Left renal pelvis (tissue), 4 donors: ENCODE measurements at regions not wholly inside any gene's neighbourhood (a gene's known extent, or its start where the extent isn't known, plus 50 kb on each side); places are given as distances from the start of the nearest gene placed in this dataset.
"Not testable (repeated sequence)": the region's sequence is repeated elsewhere in the genome, so short reads cannot be mapped to it uniquely, and the experiment has no call there.

Experiments used
- DNase-seq, 4 donors: peaks; one replicate each; pipeline ENCODE4 v3.0.0-alpha.2; 2013; ENCODE audit warnings: low read depth in 4 of 4, low spot score in 3 of 4

DNA sequence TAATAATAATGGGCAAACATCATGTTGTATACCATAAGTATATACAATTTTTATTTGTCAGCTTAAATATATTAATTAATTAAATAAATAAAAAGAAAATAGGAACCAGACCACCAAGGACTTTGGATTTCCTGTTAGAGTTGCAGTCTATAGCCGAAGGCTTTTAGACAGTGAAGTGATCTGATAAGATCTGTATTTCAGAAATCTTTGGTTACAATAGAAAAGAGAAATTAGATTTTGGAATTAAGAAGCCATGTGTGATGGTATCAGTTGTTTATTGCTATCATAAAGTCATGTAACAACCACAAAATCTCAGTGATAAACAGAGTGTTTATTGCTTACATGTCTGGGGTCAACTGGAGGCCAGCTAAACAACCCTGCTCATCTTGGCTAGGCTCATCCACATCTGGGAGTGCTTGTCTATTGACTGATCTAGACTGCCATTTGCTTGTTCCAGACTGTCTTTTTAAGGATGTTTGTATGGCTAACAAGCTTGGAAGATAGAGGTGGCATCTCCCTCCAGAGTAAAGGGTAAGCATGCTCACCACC is 142.1 kb upstream of the USP9X start:
- no peak for DNase-seq

DNA sequence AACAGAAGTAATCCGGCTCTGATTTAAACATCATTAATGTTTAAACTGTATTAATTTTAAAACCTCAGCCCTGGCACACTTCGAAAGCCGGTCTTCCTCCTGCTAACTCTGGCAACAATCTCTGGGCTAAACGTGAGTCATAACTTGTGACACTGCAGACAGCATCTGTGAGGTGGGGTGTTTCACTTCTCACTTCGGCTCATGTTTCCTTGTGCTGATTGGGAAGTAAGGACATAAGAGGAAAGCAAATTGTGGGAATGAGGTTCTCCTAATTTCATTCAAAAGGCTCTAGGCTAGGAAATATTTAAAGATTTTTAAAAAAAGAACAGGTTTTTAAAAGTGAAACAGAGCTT is 139.9 kb upstream of the USP9X start:
- DNase-seq, result no peak

DNA sequence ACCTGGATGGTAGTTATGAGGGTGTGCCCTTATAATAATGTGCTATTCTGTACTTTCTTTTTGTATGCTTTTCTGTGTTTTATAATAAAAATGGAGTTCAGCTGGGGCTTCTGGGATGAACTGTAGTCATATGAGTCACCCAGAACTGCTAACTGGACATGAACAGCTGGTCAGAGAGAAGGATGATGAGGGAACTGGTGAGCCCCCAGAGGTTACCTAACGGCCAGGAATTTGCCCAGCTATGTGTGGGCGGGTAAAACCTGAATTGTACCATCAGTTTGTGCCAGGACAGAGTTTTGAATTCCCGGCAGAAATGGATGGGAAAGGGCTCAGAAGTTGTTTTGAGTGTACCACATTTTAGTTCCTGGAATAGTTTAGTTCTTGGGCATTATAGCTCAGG is 138.0 kb upstream of the USP9X start:
- DNase-seq, result no peak

DNA sequence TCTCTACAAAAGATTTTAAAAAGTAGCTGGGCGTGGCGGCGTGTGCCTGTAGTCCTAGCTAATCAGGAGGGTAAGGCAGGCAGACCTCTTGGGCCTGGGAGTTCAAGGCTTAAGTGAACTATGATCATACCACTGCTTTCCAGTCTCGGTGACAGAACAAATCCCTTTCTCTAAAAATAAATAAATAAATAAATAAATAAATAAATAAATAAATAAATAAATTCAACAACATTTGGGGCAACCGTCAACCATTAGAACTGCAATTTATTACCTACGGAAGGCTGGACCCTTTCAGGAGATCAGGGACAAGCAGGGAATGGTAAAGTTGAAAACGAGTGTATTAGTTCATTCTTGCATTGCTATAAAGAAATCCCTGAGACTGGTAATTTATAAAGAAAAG is 136.2 kb upstream of the USP9X start:
- DNase-seq, result no peak

DNA sequence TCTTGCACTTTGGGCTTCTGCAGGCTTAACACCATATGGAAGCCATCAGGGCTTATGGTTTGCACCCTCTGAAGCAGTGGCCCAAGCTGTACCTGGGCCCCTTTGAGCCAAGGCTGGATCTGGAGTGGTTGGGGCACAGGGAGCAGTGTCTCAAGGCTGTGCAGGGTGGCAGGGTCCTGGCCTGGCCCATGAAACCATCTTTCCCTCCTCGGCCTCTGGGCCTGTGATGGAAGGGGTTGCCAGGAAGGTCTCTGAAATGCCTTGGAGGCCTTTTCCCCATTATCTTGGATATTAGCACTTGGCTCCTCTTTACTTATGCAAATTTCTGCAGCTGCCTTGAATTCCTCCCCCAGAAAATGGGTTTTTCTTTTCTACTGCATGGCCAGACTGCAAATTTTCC is 134.7 kb upstream of the USP9X start:
- DNase-seq, result no peak

DNA sequence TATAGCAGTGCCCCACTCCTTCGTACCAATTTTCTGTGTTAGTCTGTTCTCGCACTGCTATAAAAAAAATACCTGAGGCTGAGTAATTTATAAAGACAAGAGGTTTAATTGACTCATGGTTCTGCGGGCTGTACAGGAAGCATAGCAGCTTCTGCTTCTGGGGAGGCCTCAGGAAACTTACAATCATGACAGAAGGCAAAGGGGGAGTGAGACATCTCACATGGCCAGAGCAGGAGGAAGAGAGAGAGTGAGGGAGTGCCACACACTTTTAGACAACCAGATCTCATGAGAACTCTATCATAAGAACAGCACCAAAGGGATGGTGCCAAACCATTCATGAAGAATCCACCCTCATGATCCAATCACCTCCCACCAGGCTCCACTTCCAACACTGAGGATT is 133.8 kb upstream of the USP9X start:
- DNase-seq, result not testable (repeated sequence)

DNA sequence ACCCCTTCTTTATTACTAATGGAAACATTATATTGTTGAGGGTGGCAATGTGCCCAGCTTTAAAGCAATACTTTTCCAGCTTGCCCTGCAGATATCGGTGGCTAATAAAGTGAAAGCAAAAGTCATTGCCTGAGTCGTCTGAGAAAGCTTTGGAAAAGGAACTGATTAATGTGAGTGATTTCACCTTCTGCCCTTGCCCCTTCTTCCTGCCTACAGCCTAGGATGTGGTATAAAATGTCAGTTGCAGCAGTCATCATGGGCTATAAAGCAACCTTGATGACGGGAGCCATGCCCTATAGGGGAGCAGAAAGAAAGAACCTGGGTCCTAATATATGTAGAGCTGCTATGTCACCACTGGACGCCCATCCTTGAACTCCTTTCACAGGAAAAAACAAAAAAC is 132.4 kb upstream of the USP9X start:
- no peak for DNase-seq

DNA sequence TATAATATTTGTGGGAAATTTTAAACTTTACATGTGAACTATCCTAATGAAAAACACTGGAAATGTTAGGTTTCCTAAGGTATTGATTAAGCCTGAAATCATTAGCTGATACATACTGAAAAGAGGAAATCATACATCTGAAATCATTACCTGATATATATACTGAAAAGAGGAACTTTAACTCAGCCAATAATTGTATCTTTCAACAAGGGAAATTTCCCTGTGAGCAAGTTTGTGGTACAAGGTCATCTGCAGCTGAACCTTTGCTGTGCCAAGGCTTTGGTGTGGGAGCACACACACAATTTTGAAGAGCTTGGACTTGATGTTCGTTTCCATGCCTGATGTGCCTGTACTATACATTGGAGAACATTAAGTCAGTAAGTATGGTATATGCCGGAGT is 131.9 kb upstream of the USP9X start:
- no peak for DNase-seq

DNA sequence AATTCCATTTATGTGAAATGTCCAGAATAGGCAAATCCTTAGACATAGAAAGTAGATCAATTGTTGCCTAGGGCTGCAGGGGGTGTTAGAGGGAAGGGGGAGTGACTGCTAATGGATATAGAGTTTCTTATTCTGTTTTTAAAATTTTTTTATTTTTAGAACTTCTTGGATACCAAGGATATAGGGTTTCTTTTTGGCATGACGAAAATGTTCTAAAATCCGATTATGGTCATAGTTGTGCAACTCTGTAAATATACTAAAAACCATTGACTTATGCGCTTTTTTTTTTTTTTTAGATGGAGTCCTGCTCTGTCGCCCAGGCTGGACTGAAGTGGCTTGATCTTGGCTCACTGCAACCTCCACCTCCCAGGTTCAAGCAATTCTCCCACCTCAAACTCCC is 125.2 kb upstream of the USP9X start:
- DNase-seq, result no peak

DNA sequence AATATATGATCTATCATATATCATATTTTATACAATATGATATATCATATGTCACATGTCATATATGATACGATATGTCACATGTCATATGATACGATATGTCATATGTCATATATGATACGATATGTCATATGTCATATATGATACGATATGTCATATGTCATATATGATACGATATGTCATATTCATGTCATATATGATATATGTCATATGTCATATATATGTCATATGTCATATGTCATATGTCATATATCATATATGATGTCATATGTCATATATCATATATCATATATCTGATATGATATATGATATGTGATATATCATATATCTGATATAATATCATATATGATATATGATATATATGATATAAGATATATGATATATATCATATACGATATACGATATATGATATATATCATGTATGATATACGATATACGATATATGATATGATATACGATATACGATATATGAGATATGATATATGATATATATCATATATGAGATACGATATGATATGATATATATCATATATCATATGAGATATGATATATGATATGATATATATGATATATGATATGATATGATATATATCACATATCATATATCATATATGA is 122.3 kb upstream of the USP9X start:
- no peak for DNase-seq

DNA sequence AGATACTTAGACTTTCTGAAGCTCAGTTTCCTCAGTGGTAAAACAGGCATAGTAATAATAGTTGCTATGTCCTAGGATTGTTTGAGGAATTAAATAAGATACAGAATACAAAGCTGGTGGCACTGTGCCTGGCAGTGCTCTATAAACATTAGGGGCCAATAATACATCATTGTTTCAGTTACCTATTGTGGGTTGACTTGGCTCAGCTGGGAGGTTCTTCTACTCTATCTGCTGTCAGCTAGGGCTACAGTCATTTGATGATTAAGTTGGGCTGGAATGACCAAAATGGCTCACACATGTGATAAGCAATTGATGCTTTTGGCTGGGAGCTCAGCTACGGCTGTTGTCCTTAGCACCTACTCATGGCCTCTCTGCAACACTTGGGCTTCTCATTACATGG is 121.2 kb upstream of the USP9X start:
- DNase-seq, result no peak

DNA sequence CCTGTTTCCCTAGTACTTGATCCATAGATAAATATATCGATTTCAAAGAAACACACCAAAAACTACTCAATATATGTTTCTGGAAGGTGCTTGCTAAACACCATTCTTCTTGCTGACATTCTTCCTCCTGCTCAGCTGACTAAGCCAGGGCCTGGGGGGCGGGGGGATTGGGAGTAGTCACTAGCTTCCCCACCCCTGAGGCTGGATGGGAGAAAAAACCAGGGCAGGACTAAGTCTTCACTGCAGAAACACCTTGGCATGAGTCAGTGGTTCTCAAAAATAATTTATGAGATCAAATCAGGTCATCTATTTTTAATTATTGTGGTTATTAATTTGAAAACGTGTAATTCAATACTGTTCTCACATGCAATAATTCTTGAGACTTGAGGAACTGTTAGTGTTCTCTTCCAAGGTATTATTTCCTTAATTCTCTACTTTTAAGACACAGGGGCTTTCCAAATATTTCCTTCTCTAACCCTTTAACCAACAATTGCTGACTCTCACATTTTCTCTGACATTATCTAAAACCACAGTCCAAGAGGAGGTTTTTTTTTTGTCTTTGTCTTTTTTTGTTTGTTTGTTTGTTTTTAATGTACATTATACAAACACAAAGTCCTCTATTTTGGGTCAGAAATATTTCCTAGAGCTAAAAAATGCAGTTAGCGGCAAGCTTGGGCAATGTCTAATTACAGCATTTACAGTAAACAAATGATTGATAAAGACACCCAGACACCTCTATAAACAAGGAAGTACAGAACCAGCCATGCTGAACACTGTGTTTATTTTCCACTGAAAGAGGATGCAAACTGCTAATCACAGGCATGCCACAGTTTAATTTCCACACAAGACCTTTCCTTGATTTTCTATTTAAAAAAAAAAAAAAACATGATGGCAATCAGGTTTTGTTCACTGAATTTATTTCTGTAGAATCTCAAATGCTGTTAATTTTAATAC is 120.3 kb upstream of the USP9X start:
- no peak for DNase-seq

DNA sequence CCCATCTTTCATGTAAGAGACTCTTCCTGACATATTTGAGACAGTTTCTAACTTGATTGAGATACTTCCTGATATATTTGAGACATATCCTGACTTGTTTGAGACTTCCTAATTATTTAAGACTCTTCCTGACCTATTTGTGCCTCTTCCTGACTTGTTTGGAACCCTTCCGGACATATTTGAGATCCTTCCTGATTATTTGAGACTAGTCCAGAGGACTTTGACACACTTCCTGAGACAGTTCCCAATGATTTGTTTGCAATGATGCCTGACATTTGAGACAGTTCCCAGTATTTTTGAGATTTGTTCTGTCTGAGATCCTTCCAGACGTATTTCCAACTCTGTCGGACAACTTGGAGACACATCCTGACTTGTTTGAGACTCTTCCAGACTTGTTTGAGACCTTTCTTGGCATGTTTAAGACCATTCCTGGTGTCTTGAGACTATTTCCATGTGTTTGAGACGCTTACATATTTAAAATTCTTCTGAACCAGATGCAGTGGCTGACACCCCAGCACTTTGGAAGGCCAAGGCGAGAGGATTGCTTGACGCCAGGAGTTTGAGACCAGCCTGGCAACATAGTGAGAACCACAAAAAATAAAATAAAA is 118.9 kb upstream of the USP9X start:
- no peak for DNase-seq

DNA sequence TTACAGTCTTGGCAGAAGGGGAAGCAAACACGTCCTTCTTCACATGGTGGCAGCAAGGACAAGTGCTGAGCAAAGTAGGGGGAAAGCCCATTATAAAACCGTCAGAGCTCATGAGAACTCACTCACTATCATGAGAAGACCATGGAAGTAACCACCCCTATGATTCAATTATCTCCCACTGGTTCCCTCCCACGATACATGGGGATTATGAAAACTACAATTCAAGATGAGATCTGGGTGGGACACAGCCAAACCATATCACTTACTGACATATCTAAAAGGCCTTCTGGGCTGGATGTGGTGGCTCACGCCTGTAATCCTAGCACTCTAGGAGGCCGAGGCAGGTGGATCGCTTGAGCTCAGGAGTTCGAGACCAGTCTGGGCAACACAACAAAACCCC is 117.1 kb upstream of the USP9X start:
- no peak for DNase-seq

DNA sequence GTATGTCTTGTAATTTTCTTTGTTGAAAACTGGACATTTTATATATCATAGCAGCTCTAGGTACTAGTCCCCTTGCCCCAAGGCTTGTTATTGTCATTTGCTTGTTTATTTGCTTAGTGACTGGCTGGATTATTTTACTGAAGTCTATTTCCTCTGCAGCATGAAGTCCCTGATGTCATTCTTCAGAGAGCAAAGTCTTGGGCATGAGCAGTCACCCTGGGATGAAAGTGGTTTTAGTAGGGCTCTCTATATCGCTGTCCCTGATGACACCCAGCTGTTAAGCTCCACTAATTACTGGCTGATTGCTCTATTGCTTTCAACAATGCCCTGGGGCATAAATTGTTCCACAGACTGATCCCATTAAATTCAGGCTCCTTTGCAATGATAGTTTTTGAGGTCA is 113.5 kb upstream of the USP9X start:
- no peak for DNase-seq

DNA sequence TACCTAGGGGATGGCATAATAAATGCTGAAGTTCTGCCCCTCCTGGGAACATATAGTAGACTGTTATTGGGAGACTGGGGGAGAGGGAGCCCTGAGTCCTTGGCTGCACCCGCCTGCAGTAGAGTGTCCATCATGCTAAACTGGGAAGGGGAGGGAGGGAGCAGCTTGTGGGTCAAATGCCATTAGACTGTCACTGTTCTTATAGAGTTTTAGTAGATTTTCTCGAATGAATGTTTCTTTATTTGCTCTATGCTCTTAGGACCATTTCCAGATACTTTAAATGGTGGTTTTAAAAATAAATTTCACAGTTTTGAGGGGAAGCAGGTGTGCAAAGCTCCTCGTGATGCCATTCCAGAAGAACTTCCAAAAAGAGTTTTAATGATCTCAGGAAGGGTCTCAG is 111.6 kb upstream of the USP9X start:
- DNase-seq, result no peak

DNA sequence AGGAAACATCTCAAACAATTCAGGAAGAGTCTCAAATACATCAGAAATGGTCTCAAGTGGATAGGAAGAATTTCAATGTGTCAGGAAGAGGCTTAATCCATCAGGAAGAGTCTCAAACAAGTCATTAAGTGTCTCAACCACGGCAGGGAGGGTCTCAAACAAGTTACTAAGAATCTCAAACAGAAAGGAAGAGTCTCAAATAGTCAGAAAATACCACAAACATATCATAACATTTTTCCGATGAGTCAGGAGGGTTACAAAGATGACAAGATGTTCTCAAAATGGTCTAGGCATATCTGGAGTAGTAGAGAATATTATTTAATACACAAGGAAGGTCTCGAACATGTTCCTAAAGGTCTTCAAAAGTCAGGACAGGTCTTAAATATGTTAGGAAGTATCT is 109.3 kb upstream of the USP9X start:
- no peak for DNase-seq

DNA sequence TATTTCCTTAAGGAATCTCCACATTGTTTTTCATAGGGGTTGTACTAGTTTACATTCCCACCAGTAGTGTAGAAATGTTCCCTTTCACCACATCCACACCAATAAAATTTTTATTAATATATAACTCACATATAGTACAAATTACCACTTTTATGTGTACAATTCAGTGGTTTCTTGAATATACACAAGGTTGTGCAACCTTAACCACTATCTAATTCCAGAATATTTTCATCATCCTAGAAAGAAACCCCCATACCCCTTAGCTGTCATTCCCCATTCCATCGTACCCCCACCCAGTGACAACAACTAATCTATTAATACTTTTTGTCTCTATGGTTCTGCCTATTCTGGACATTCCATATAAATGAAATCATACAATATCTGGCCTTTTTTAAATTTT is 108.3 kb upstream of the USP9X start:
- no peak for DNase-seq

DNA sequence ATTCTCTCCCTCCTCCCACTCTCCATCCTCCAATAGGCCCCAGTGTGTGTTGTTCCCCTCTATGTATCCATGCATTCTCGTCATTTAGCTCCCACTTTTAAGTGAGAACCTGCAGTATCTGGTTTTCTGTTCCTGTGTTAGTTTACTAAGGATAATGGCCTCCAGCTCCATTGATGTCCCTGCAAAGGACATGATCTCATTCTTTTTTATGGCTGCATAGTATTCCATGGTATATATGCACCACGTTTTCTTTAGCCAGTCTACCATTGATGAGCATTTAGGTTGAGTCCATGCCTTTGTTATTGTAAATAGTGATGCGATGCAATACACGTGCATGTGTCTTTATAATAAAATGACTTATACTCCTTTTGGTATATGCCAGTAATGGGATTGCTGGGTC is 100.3 kb upstream of the USP9X start:
- DNase-seq, result no peak

DNA sequence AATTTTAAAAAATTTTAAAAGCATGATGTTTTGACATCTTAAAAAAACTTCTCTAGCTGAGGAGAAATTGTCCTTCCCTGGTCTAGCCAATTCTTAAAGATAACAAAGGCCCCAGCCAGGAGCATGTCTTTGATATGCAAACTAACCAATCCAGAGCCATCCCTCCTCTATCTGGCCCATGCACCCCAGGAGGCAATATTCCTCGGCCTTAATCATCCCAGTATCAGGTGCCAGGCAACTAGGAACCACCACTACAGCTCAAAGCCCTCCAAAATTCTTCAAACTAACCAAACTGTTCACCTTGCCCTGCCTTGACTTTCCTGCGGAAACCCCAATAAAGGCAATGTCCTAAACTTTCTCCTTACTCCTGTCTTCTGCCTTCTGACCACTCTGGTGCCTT is 97.8 kb upstream of the USP9X start:
- no peak for DNase-seq

DNA sequence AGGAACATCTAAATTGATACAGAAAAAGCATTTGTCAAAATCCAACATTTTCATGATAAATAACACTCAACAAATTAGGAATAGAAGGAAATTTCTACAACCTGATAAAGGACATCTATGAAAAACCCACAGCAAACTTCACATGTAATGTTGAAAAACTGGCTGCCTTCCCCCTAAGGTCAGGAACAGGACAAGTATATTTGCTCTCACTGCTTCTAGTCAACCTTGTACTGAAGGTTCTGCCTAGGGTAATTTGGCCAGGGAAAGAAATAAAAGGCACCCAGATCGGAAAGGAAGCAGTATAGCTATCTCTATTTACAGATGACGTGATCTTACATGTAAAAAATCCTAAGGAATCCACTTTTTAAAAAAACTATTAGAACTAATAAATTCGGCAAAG is 97.1 kb upstream of the USP9X start:
- DNase-seq, result no peak

DNA sequence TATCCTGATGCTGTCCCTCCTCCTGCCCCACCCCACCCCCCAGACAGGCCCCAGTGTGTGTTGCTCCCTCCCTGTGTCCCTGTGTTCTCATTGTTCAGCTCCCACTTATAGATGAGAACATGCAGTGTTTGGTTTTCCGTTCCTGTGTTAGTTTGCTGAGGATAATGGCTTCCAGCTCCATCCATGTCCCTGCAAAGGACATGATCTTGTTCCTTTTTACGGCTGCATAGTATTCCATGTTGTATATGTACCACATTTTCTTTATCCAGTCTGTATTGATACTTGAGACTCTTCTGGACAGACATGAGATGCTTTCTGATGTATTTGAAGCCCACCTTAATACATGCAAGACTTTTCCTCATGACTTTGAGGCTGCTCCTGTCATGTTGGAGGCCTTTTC is 91.8 kb upstream of the USP9X start:
- DNase-seq, result not testable (repeated sequence)
